ENCODE measurements at regions not wholly inside any gene's neighbourhood (a gene's known extent, or its start where the extent isn't known, plus 50 kb on each side); places are given as distances from the start of the nearest gene placed in this dataset.

DNA sequence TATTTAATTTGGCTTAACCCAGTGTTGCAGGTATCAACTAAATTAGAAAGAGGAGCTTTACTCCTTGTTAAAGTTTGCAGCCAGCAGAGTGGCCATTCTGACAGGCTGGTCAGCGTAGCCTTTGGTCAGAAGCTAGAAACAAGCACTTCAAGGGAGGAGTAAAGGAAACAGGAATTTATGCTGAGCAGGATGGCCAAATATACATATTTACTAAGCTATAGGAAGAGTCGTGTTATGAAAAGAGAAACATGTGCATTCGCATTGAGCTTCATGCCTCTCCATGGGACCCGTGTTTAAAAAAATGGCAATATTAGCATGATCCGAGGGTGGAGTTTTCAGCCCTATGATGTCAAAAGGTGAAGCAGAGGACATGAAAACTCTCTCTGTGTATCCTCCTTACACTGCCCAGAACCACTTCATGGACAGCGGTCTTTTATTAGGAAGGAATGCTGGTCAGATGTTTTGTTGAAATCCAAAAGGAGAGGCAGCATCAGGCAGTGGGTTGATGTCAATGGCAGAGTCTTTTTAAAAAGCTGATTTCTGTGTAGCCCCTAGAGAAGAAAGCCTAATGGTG is 71.8 kb upstream of the MAPK10 start:
- TF ChIP-seq, protein P1, sequence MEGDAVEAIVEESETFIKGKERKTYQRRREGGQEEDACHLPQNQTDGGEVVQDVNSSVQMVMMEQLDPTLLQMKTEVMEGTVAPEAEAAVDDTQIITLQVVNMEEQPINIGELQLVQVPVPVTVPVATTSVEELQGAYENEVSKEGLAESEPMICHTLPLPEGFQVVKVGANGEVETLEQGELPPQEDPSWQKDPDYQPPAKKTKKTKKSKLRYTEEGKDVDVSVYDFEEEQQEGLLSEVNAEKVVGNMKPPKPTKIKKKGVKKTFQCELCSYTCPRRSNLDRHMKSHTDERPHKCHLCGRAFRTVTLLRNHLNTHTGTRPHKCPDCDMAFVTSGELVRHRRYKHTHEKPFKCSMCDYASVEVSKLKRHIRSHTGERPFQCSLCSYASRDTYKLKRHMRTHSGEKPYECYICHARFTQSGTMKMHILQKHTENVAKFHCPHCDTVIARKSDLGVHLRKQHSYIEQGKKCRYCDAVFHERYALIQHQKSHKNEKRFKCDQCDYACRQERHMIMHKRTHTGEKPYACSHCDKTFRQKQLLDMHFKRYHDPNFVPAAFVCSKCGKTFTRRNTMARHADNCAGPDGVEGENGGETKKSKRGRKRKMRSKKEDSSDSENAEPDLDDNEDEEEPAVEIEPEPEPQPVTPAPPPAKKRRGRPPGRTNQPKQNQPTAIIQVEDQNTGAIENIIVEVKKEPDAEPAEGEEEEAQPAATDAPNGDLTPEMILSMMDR (IDR thresholded peaks at IDR 0.05) = no peak
- TF ChIP-seq FOXP1 (CRISPR knock-in tag; IDR thresholded peaks at IDR 0.05; ENCODE audit: borderline replicate concordance) = no peak
- no peak for TF ChIP-seq ATF1 (CRISPR knock-in tag; IDR thresholded peaks at IDR 0.05)
- TF ChIP-seq, protein P2, sequence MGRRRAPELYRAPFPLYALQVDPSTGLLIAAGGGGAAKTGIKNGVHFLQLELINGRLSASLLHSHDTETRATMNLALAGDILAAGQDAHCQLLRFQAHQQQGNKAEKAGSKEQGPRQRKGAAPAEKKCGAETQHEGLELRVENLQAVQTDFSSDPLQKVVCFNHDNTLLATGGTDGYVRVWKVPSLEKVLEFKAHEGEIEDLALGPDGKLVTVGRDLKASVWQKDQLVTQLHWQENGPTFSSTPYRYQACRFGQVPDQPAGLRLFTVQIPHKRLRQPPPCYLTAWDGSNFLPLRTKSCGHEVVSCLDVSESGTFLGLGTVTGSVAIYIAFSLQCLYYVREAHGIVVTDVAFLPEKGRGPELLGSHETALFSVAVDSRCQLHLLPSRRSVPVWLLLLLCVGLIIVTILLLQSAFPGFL (CRISPR knock-in tag; IDR thresholded peaks at IDR 0.05; ENCODE audit: borderline replicate concordance) = no peak
- no peak for TF ChIP-seq ATF2 (CRISPR knock-in tag; IDR thresholded peaks at IDR 0.05; ENCODE audit: borderline replicate concordance, low read depth)
- TF ChIP-seq NFE2L1 (CRISPR knock-in tag; IDR thresholded peaks at IDR 0.05) = no peak
- no peak for TF ChIP-seq NR3C1 (CRISPR knock-in tag; conservative IDR thresholded peaks at IDR 0.05; ENCODE audit: low read depth)
